IPS-18c (cell line): ENCODE measurements at regions not wholly inside any gene's neighbourhood (a gene's known extent, or its start where the extent isn't known, plus 50 kb on each side); places are given as distances from the start of the nearest gene placed in this dataset.
"Not testable (repeated sequence)": the region's sequence is repeated elsewhere in the genome, so short reads cannot be mapped to it uniquely, and the experiment has no call there.

Experiments
- H3K4me3 ChIP-seq: 2 replicates; pipeline ENCODE4 v1.7.0; 2013; ENCODE audit warnings: low read depth, mild to moderate bottlenecking, low read length, moderate library complexity; ENCODE audit not compliant: insufficient read depth
- H3K9me3 ChIP-seq: one replicate; pipeline ENCODE4 v1.6.1; 2013; ENCODE audit warnings: mild to moderate bottlenecking, low read length, moderate library complexity; ENCODE audit not compliant: control insufficient read depth, insufficient read depth

- Histone ChIP-seq H3K4me3 (no peak overlapping the region), H3K9me3 (no peaks in the 10 kb centered on the region)
Measured at GRCh38 chr17:71446645-71447437, 674.0 kb upstream of the SOX9 start.

- Histone ChIP-seq H3K4me3 (no peak overlapping the region), H3K9me3 (no peaks in the 10 kb centered on the region)
Measured at GRCh38 chr17:71447644-71448043, 673.2 kb upstream of the SOX9 start.

- not testable (repeated sequence) for H3K4me3 ChIP-seq, H3K9me3 ChIP-seq
Measured at GRCh38 chr17:71450657-71451056, 670.2 kb upstream of the SOX9 start.

GRCh38 chr17:71453876-71454422 is 666.9 kb upstream of the SOX9 start:
- H3K9me3 ChIP-seq, result no peaks in the 10 kb centered on the region
- no peak overlapping the region for H3K4me3 ChIP-seq

GRCh38 chr17:71455219-71455618 is 665.6 kb upstream of the SOX9 start:
- H3K4me3 ChIP-seq, result no peak overlapping the region
- no peaks in the 10 kb centered on the region for H3K9me3 ChIP-seq

GRCh38 chr17:71458322-71458721 is 662.5 kb upstream of the SOX9 start:
- no peak overlapping the region for H3K4me3 ChIP-seq
- H3K9me3 ChIP-seq, result peaks cover 2% of the 10 kb centered on the region

GRCh38 chr17:71460943-71461342 is 659.9 kb upstream of the SOX9 start:
- H3K4me3 ChIP-seq, result no peak overlapping the region
- H3K9me3 ChIP-seq, result peaks cover 2% of the 10 kb centered on the region

GRCh38 chr17:71461498-71462169 is 659.2 kb upstream of the SOX9 start:
- H3K9me3 ChIP-seq, result peaks cover 2% of the 10 kb centered on the region
- no peak overlapping the region for H3K4me3 ChIP-seq

- Histone ChIP-seq H3K4me3 (no peak overlapping the region), H3K9me3 (peaks cover 2% of the 10 kb centered on the region)
Measured at GRCh38 chr17:71464241-71464640, 656.6 kb upstream of the SOX9 start.

- Histone ChIP-seq H3K9me3 (peaks cover 2% of the 10 kb centered on the region), H3K4me3 (no peak overlapping the region)
Measured at GRCh38 chr17:71464751-71465150, 656.1 kb upstream of the SOX9 start.

- H3K4me3 ChIP-seq, result no peak overlapping the region
Measured at GRCh38 chr17:71467719-71468118, 653.1 kb upstream of the SOX9 start.

GRCh38 chr17:71470062-71470461 is 650.8 kb upstream of the SOX9 start:
- no peaks in the 10 kb centered on the region for H3K9me3 ChIP-seq
- H3K4me3 ChIP-seq, result no peak overlapping the region

More at GRCh38 chr17:71467719-71468118, 653.1 kb upstream of the SOX9 start:
- H3K9me3 ChIP-seq, result no peaks in the 10 kb centered on the region

- no peak overlapping the region for H3K4me3 ChIP-seq
- H3K9me3 ChIP-seq, result no peaks in the 10 kb centered on the region
Measured at GRCh38 chr17:71472809-71473789, 647.7 kb upstream of the SOX9 start.

GRCh38 chr17:71477356-71477755 is 643.5 kb upstream of the SOX9 start:
- Histone ChIP-seq H3K9me3 (no peaks in the 10 kb centered on the region), H3K4me3 (no peak overlapping the region)

GRCh38 chr17:71480099-71480498 is 640.7 kb upstream of the SOX9 start:
- Histone ChIP-seq H3K9me3 (no peaks in the 10 kb centered on the region), H3K4me3 (no peak overlapping the region)

GRCh38 chr17:71482625-71483024 is 638.2 kb upstream of the SOX9 start:
- Histone ChIP-seq H3K9me3 (no peaks in the 10 kb centered on the region), H3K4me3 (no peak overlapping the region)

- Histone ChIP-seq H3K4me3 (no peak overlapping the region), H3K9me3 (peaks cover 2% of the 10 kb centered on the region)
Measured at GRCh38 chr17:71484546-71484945, 636.3 kb upstream of the SOX9 start.
